Kidney epithelial cell (primary cell): ENCODE measurements at regions not wholly inside any gene's neighbourhood (a gene's known extent, or its start where the extent isn't known, plus 50 kb on each side); places are given as distances from the start of the nearest gene placed in this dataset.

ENCODE experiments used
- DNase-seq: peaks from one replicate; pipeline ENCODE4 v3.0.0-alpha.2; 2010; ENCODE audit warnings: low read depth
- H3K27me3 ChIP-seq: 2 replicates; pipeline ENCODE4 v1.6.0; 2011; ENCODE audit warnings: low read length; ENCODE audit not compliant: control insufficient read depth, insufficient read depth
- H3K36me3 ChIP-seq: 2 replicates; pipeline ENCODE4 v1.5.1; 2011; ENCODE audit warnings: low read length; ENCODE audit not compliant: control insufficient read depth, insufficient read depth
- H3K4me3 ChIP-seq: 2 replicates; pipeline ENCODE4 v1.5.1; 2011; ENCODE audit warnings: low read depth, mild to moderate bottlenecking, control low read depth, low read length
- CTCF ChIP-seq: IDR thresholded peaks from 2 replicates; pipeline ENCODE4 v1.5.1; 2011; ENCODE audit warnings: mild to moderate bottlenecking, moderate library complexity, low read length, control low read depth, inconsistent platforms; ENCODE audit not compliant: insufficient read depth, poor library complexity, severe bottlenecking

DNA sequence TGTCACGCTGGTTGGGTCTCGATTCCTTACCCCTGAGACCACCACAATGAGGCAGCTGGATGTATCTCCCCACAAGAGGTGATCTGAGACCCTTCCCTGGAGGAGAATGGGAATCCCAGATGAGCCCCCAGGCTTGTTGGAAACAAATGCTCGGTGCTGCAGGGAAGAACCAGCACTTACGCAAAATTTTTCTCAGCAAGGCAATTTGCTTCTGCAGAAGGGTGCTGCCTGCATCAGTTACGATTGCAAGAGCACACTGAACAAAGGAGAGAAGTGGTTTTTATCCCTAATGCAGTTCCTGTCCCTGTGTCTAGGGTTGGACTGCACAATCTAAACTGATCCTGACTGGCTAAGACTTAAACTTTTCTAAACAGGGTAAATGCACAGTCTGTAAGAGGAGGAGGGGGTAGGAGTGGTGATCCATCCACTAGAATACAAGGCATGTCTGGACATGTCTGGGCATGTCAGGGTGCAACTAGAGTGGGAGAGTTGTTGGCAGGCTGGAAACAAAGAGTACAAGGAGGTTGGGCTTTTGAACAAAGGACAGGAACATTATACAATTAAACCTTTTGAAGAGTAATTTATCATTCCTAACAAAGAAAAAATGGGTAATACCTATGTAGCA is 114.9 kb upstream of the FAM3C start:
- DNase-seq, result no peak
- no peak for TF ChIP-seq CTCF
- H3K36me3 ChIP-seq, result no peaks in the 10 kb centered on the region
- H3K4me3 ChIP-seq, result no peak overlapping the region
- no peaks in the 10 kb centered on the region for H3K27me3 ChIP-seq

- Histone ChIP-seq H3K4me3 (no peak overlapping the region), H3K36me3 (no peaks in the 10 kb centered on the region), H3K27me3 (no peaks in the 10 kb centered on the region)
- no peak for DNase-seq
- no peak for TF ChIP-seq CTCF
These were observed 114.2 kb upstream of the FAM3C start for GRCh38 chr7:121510302-121510701.

DNA sequence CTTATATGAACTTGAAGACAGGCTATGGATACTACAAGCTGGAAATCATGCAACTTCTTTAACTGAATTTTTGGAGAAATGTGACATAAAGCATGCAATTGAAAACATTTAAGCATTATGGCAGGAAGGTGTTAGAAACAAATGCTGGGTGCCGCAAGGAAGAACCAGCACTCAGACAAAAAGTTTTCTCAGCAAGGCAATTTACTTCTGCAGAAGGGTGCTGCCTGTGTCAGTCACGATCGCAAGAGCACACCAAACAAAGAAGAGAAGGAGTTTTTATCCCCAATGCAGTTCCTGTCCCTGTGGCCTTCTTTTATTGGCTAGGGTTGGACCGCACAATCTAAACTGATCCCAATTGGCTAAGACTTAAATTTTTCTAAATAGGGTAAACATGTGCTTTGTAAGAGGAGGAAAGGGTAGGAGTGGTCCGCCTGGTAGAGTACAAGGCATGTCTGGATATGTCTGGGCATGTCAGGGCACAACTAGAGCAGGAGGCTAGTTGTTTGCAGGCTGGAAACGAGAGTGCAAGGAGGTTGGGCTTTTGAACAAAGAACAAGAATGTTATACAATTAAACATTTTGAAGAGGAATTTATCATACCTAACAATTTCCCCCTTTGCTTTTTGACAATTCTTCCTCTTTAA is 109.6 kb upstream of the FAM3C start:
- no peak for TF ChIP-seq CTCF
- Histone ChIP-seq H3K27me3 (no peaks in the 10 kb centered on the region), H3K36me3 (no peaks in the 10 kb centered on the region), H3K4me3 (no peak overlapping the region)
- no peak for DNase-seq

DNA sequence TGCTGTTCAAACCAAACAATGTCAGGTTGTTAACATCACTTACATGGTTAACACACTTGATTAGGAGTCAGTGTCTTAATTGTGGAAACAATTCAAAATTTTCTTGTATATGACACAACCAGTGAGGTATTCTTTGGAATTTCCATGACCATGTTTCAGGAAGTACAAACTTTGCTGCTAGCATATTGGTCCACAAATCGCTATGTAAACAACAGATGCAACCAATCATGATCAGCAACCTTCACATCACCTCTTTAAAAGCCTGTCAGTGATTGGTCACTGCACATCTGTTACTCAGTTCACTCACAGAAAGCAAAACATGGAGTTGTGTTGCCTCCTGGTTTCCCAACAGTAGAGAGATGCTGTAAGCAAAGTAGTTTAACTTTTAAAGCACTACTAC is 108.9 kb upstream of the FAM3C start:
- Histone ChIP-seq H3K27me3 (no peaks in the 10 kb centered on the region), H3K36me3 (no peaks in the 10 kb centered on the region), H3K4me3 (no peak overlapping the region)
- DNase-seq, result peak; percentile 19
- TF ChIP-seq CTCF, result no peak

GRCh38 chr7:121504482-121504881 is 108.4 kb upstream of the FAM3C start:
- H3K36me3 ChIP-seq, result no peaks in the 10 kb centered on the region
- peak; percentile 76 for DNase-seq
- no peak overlapping the region for H3K4me3 ChIP-seq
- H3K27me3 ChIP-seq, result no peaks in the 10 kb centered on the region
- no peak for TF ChIP-seq CTCF

DNA sequence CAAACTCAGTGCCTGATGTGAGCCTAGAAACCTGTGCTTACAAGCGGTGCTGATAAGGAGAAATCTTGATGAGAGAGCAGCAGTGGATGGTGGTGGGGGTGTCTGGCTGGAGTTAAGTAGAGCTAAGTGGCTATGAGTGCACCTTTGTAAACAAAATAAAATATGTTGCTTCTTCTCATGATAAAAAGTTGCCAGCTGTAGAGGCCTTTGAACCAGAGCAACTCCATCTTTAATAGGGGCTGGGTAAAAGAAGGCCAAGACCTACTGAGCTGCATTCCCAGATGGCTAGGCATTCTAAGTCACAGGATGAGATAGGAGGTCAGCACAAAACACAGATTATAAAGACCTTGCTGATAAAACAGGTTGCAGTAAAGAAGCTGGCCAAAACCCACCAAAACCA is 107.6 kb upstream of the FAM3C start:
- Histone ChIP-seq H3K27me3 (no peaks in the 10 kb centered on the region), H3K36me3 (no peaks in the 10 kb centered on the region), H3K4me3 (no peak overlapping the region)
- TF ChIP-seq CTCF, result no peak
- no peak for DNase-seq
